ENCODE measurements at regions not wholly inside any gene's neighbourhood (a gene's known extent, or its start where the extent isn't known, plus 50 kb on each side); places are given as distances from the start of the nearest gene placed in this dataset.

DNA sequence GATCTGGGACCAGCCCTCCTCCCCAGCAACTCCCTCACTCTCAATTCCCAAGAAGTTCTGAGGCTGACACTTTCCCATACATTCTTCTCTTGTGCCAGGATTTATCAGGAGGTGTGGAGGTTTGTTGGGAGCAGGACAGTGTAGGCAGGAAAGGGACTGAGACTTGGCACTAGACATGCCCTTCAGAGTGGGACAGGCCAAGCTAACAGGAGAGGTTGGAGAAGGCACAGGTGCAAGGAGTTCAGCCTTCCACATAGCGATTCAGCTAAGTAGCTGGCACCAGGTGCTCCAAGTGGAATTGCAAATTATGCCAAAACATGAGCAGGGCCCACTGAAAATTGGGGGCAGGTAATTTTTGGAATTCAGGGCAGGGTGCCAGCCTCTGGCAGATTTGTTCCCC lies 83.0 kb upstream of the DUSP10 start:
- H3K9me2 ChIP-seq (replicated peaks; ENCODE audit: insufficient read depth) = no peaks in the 10 kb centered on the region
- H2AFZ ChIP-seq = no peak overlapping the region
- no peak for TF ChIP-seq CTCF (IDR thresholded peaks at IDR 0.05; ENCODE audit: poor library complexity)
- TF ChIP-seq EZH2 (IDR thresholded peaks at IDR 0.05; ENCODE audit: borderline replicate concordance) = no peak
- no peak for TF ChIP-seq EZH2phosphoT487 (IDR thresholded peaks at IDR 0.05; ENCODE audit: low read depth, severe bottlenecking, unreplicated experiment)
- 92% methylated on average over 1 of the region's 1 CpG for WGBS (ENCODE audit: low lambda C conversion rate, missing lambda C conversion rate)
- no peaks in the 10 kb centered on the region for H3K27me3 ChIP-seq
- H3K27ac ChIP-seq = no peak overlapping the region
- no peak overlapping the region for H3K4me2 ChIP-seq
- H3K4me1 ChIP-seq (ENCODE audit: insufficient read depth) = no peaks in the 10 kb centered on the region
- H3K36me3 ChIP-seq (replicated peaks; ENCODE audit: insufficient read depth, low read depth) = no peaks in the 10 kb centered on the region
- no peaks in the 10 kb centered on the region for H3K9me3 ChIP-seq (ENCODE audit: low read depth)
- no peak for DNase-seq (ENCODE audit: low spot score)
- H4K20me1 ChIP-seq (ENCODE audit: insufficient read depth, poor library complexity, severe bottlenecking) = no peaks in the 10 kb centered on the region
- no peak overlapping the region for H3K4me3 ChIP-seq
- no peaks in the 10 kb centered on the region for H3K79me2 ChIP-seq

GRCh38 chr1:221824025-221824424 lies 82.1 kb upstream of the DUSP10 start:
- no peak overlapping the region for H2AFZ ChIP-seq
- H3K27ac ChIP-seq = no peak overlapping the region
- no peak for TF ChIP-seq EZH2 (IDR thresholded peaks at IDR 0.05; ENCODE audit: borderline replicate concordance)
- no peak for TF ChIP-seq EZH2phosphoT487 (IDR thresholded peaks at IDR 0.05; ENCODE audit: low read depth, severe bottlenecking, unreplicated experiment)
- TF ChIP-seq CTCF (IDR thresholded peaks at IDR 0.05; ENCODE audit: poor library complexity) = no peak
- no peaks in the 10 kb centered on the region for H3K79me2 ChIP-seq
- no peak for DNase-seq (ENCODE audit: low spot score)
- H3K36me3 ChIP-seq (replicated peaks; ENCODE audit: insufficient read depth, low read depth) = no peaks in the 10 kb centered on the region
- no peak overlapping the region for H3K4me2 ChIP-seq
- H3K4me3 ChIP-seq = no peak overlapping the region
- H4K20me1 ChIP-seq (ENCODE audit: insufficient read depth, poor library complexity, severe bottlenecking) = no peaks in the 10 kb centered on the region
- no peaks in the 10 kb centered on the region for H3K4me1 ChIP-seq (ENCODE audit: insufficient read depth)
- no peaks in the 10 kb centered on the region for H3K9me3 ChIP-seq (ENCODE audit: low read depth)
- no peaks in the 10 kb centered on the region for H3K9me2 ChIP-seq (replicated peaks; ENCODE audit: insufficient read depth)
- H3K27me3 ChIP-seq = no peaks in the 10 kb centered on the region
- 93% methylated on average over 2 of the region's 2 CpGs for WGBS (ENCODE audit: low lambda C conversion rate, missing lambda C conversion rate)

DNA sequence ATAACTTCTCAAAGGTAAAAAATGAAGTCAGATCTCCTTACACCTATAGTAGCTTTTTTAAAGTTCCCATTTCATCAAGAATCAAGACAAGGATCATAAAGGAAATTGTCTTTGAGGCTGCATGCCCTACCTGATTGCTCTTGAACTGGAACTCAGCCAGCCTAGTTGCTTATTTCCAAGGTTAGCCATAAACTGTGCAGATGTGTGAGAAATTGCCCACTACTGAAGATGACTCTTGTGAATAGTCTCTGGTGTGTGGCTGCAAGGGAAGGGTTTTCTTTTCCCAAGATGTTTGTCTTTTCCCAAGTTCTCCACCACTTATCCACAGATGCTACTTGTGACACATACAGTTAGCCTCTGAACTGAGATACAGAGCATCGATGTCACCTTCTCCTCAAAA lies 81.7 kb upstream of the DUSP10 start:
- 55% methylated on average over 1 of the region's 1 CpG for WGBS (ENCODE audit: low lambda C conversion rate, missing lambda C conversion rate)
- no peak for TF ChIP-seq EZH2 (IDR thresholded peaks at IDR 0.05; ENCODE audit: borderline replicate concordance)
- TF ChIP-seq CTCF (IDR thresholded peaks at IDR 0.05; ENCODE audit: poor library complexity) = no peak
- no peak for TF ChIP-seq EZH2phosphoT487 (IDR thresholded peaks at IDR 0.05; ENCODE audit: low read depth, severe bottlenecking, unreplicated experiment)
- DNase-seq (ENCODE audit: low spot score) = no peak
- Histone ChIP-seq H3K9me3 (ENCODE audit: low read depth) (no peaks in the 10 kb centered on the region), H3K36me3 (replicated peaks; ENCODE audit: insufficient read depth, low read depth) (no peaks in the 10 kb centered on the region), H3K4me3 (no peak overlapping the region), H3K4me2 (no peak overlapping the region), H3K27ac (no peak overlapping the region), H4K20me1 (ENCODE audit: insufficient read depth, poor library complexity, severe bottlenecking) (no peaks in the 10 kb centered on the region), H3K4me1 (ENCODE audit: insufficient read depth) (no peaks in the 10 kb centered on the region), H3K79me2 (no peaks in the 10 kb centered on the region), H2AFZ (no peak overlapping the region), H3K27me3 (no peaks in the 10 kb centered on the region), H3K9me2 (replicated peaks; ENCODE audit: insufficient read depth) (no peaks in the 10 kb centered on the region)

- no peak for DNase-seq (ENCODE audit: low spot score)
- Histone ChIP-seq H3K4me3 (no peak overlapping the region), H3K4me2 (no peak overlapping the region), H3K79me2 (no peaks in the 10 kb centered on the region), H4K20me1 (ENCODE audit: insufficient read depth, poor library complexity, severe bottlenecking) (no peaks in the 10 kb centered on the region), H3K27ac (no peak overlapping the region), H3K9me2 (replicated peaks; ENCODE audit: insufficient read depth) (no peaks in the 10 kb centered on the region), H3K27me3 (no peaks in the 10 kb centered on the region), H3K36me3 (replicated peaks; ENCODE audit: insufficient read depth, low read depth) (no peaks in the 10 kb centered on the region), H3K9me3 (ENCODE audit: low read depth) (no peaks in the 10 kb centered on the region), H3K4me1 (ENCODE audit: insufficient read depth) (no peaks in the 10 kb centered on the region), H2AFZ (no peak overlapping the region)
- WGBS (ENCODE audit: low lambda C conversion rate, missing lambda C conversion rate) = 77% methylated on average over 4 of the region's 4 CpGs
- TF ChIP-seq CTCF (IDR thresholded peaks at IDR 0.05; ENCODE audit: poor library complexity) = no peak
- TF ChIP-seq EZH2phosphoT487 (IDR thresholded peaks at IDR 0.05; ENCODE audit: low read depth, severe bottlenecking, unreplicated experiment) = no peak
- TF ChIP-seq EZH2 (IDR thresholded peaks at IDR 0.05; ENCODE audit: borderline replicate concordance) = no peak
Measured at GRCh38 chr1:221823149-221823548, 81.3 kb upstream of the DUSP10 start.

All from hepatocyte (in vitro differentiated cells).